ENCODE measurements at regions not wholly inside any gene's neighbourhood (a gene's known extent, or its start where the extent isn't known, plus 50 kb on each side); places are given as distances from the start of the nearest gene placed in this dataset.

DNA sequence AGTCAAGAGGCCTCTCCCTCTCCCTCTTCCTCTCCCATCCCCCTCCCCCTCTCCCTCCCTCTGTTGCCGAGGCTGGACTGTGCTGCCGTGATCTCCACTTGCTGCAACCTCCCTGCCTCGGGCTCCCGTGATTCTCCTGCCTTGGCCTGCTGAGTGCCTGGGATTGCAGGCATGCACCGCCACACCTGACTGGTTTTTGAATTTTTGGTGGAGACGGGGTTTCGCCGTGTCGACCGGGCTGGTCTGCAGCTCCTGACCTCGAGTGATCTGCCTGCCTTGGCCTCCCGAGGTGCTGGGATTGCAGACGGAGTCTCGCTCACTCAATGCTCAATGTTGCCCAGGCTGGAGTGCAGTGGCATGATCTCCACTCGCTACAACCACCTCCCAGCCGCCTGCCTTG lies 165.1 kb downstream of the CENPC start:
- Histone ChIP-seq H3K36me3 (replicated peaks in 1 of 2; ENCODE audit: control insufficient read depth in 1 of 2, insufficient read depth in 2 of 2, low read length in 1 of 2) (no peaks in the 10 kb centered on the region), H3K4me3 (ENCODE audit: low read depth in 2 of 2, low read length in 1 of 2) (no peak overlapping the region), H3K4me1 (ENCODE audit: control insufficient read depth in 1 of 2, insufficient read depth in 2 of 2, low read depth in 1 of 2, low read length in 1 of 2) (no peaks in the 10 kb centered on the region), H4K20me1 (ENCODE audit: insufficient read depth) (no peaks in the 10 kb centered on the region), H2AFZ (ENCODE audit: low read depth) (no peak overlapping the region), H3K9me2 (no peaks in the 10 kb centered on the region), H3K9ac (no peak overlapping the region), H3K27ac (ENCODE audit: low read depth in 2 of 2, low read length in 1 of 2) (no peak overlapping the region), H3K79me2 (ENCODE audit: insufficient read depth) (no peaks in the 10 kb centered on the region), H3K9me3 (no peaks in the 10 kb centered on the region), H3K4me2 (no peak overlapping the region), H3K27me3 (ENCODE audit: insufficient read depth) (peaks cover 7% of the 10 kb centered on the region; the same call in 1 of the 2 replicates), H3F3A (replicated peaks; ENCODE audit: insufficient read depth) (no peaks in the 10 kb centered on the region)
- WGBS (ENCODE audit: low lambda C conversion rate), result 26% methylated on average over 10 of the region's 16 CpGs
- no peak for DNase-seq
- CTCF ChIA-PET, result no interaction called here
- TF ChIP-seq TEAD4 (IDR thresholded peaks at IDR 0.05; ENCODE audit: borderline replicate concordance, insufficient read depth) (no peak), EP300 (IDR thresholded peaks at IDR 0.05; ENCODE audit: borderline replicate concordance in 1 of 2, low read depth in 1 of 2, low read length in 1 of 2) (no peak), YY1 (IDR thresholded peaks at IDR 0.05; ENCODE audit: low read depth) (no peak), ELF1 (IDR thresholded peaks at IDR 0.05) (no peak), FOSL2 (IDR thresholded peaks at IDR 0.05; ENCODE audit: borderline replicate concordance, low read depth) (no peak), SMC3 (IDR thresholded peaks at IDR 0.05; ENCODE audit: low read depth, low read length) (no peak), MXI1 (IDR thresholded peaks at IDR 0.05; ENCODE audit: low read depth, low read length) (no peak), RFX5 (IDR thresholded peaks at IDR 0.05; ENCODE audit: low read length) (no peak), JUND (IDR thresholded peaks at IDR 0.05) (no peak), TCF12 (IDR thresholded peaks at IDR 0.05) (no peak), NFIC (IDR thresholded peaks at IDR 0.05; ENCODE audit: borderline replicate concordance) (no peak)
- TF ChIP-seq, protein P1, sequence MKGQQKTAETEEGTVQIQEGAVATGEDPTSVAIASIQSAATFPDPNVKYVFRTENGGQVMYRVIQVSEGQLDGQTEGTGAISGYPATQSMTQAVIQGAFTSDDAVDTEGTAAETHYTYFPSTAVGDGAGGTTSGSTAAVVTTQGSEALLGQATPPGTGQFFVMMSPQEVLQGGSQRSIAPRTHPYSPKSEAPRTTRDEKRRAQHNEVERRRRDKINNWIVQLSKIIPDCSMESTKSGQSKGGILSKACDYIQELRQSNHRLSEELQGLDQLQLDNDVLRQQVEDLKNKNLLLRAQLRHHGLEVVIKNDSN (IDR thresholded peaks at IDR 0.05; ENCODE audit: borderline replicate concordance, low read depth), result no peak
- TF ChIP-seq, protein P2, sequence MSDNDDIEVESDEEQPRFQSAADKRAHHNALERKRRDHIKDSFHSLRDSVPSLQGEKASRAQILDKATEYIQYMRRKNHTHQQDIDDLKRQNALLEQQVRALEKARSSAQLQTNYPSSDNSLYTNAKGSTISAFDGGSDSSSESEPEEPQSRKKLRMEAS (IDR thresholded peaks at IDR 0.05; ENCODE audit: low read depth), result no peak
- POLR2A ChIA-PET, result no interaction called here

- ChIA-PET CTCF (no interaction called here), POLR2A (no interaction called here)
- no peak overlapping the region for H2AFZ ChIP-seq (ENCODE audit: low read depth)
- no peak overlapping the region for H3K4me2 ChIP-seq
- H3K27ac ChIP-seq (ENCODE audit: low read depth in 2 of 2, low read length in 1 of 2), result no peak overlapping the region
- H3K4me3 ChIP-seq (ENCODE audit: low read depth in 2 of 2, low read length in 1 of 2), result no peak overlapping the region
- no peak overlapping the region for H3K9ac ChIP-seq
- H3K4me1 ChIP-seq (ENCODE audit: control insufficient read depth in 1 of 2, insufficient read depth in 2 of 2, low read depth in 1 of 2, low read length in 1 of 2), result no peaks in the 10 kb centered on the region
- no peaks in the 10 kb centered on the region for H3K79me2 ChIP-seq (ENCODE audit: insufficient read depth)
- H3K9me3 ChIP-seq, result no peaks in the 10 kb centered on the region
- no peaks in the 10 kb centered on the region for H4K20me1 ChIP-seq (ENCODE audit: insufficient read depth)
- no peaks in the 10 kb centered on the region for H3K9me2 ChIP-seq
- TF ChIP-seq RAD21 (IDR thresholded peaks at IDR 0.05; ENCODE audit: low read length), result no peak
- no peak for TF ChIP-seq GATA2 (CRISPR knock-in tag; IDR thresholded peaks at IDR 0.05)
- 10% methylated on average over 3 of the region's 3 CpGs for WGBS (ENCODE audit: low lambda C conversion rate)
- H3K36me3 ChIP-seq (replicated peaks in 1 of 2; ENCODE audit: control insufficient read depth in 1 of 2, insufficient read depth in 2 of 2, low read length in 1 of 2), result no peaks in the 10 kb centered on the region
- no peaks in the 10 kb centered on the region for H3F3A ChIP-seq (replicated peaks; ENCODE audit: insufficient read depth)
- no peak for DNase-seq
- peaks cover 7% of the 10 kb centered on the region; the same call in 1 of the 2 replicates for H3K27me3 ChIP-seq (ENCODE audit: insufficient read depth)
Measured at GRCh38 chr4:67375291-67375690, 170.0 kb downstream of the CENPC start.

- Histone ChIP-seq H3K27ac (ENCODE audit: low read depth in 2 of 2, low read length in 1 of 2) (no peak overlapping the region), H3K36me3 (replicated peaks in 1 of 2; ENCODE audit: control insufficient read depth in 1 of 2, insufficient read depth in 2 of 2, low read length in 1 of 2) (no peaks in the 10 kb centered on the region), H2AFZ (ENCODE audit: low read depth) (no peak overlapping the region), H3K27me3 (ENCODE audit: insufficient read depth) (peaks cover 7% of the 10 kb centered on the region; the same call in 1 of the 2 replicates), H3K9me2 (no peaks in the 10 kb centered on the region), H3K79me2 (ENCODE audit: insufficient read depth) (no peaks in the 10 kb centered on the region), H3K4me2 (no peak overlapping the region), H3K4me3 (ENCODE audit: low read depth in 2 of 2, low read length in 1 of 2) (no peak overlapping the region), H3K9ac (no peak overlapping the region), H4K20me1 (ENCODE audit: insufficient read depth) (no peaks in the 10 kb centered on the region), H3K4me1 (ENCODE audit: control insufficient read depth in 1 of 2, insufficient read depth in 2 of 2, low read depth in 1 of 2, low read length in 1 of 2) (no peaks in the 10 kb centered on the region), H3F3A (replicated peaks; ENCODE audit: insufficient read depth) (no peaks in the 10 kb centered on the region), H3K9me3 (no peaks in the 10 kb centered on the region)
- 4% methylated on average over 2 of the region's 2 CpGs for WGBS (ENCODE audit: low lambda C conversion rate)
- CTCF ChIA-PET, result no interaction called here
- no peak for DNase-seq
- TF ChIP-seq FOSL2 (IDR thresholded peaks at IDR 0.05; ENCODE audit: borderline replicate concordance, low read depth) (no peak), RXRA (IDR thresholded peaks at IDR 0.05; ENCODE audit: borderline replicate concordance, low read depth) (no peak), POLR2AphosphoS5 (IDR thresholded peaks at IDR 0.05; ENCODE audit: low read depth, low read length) (no peak), RFX5 (IDR thresholded peaks at IDR 0.05; ENCODE audit: low read length) (no peak), RCOR1 (IDR thresholded peaks at IDR 0.05; ENCODE audit: low read length) (no peak), YY1 (IDR thresholded peaks at IDR 0.05; ENCODE audit: low read depth) (no peak), GABPA (IDR thresholded peaks at IDR 0.05; ENCODE audit: low read depth) (no peak)
- TF ChIP-seq, protein P3, sequence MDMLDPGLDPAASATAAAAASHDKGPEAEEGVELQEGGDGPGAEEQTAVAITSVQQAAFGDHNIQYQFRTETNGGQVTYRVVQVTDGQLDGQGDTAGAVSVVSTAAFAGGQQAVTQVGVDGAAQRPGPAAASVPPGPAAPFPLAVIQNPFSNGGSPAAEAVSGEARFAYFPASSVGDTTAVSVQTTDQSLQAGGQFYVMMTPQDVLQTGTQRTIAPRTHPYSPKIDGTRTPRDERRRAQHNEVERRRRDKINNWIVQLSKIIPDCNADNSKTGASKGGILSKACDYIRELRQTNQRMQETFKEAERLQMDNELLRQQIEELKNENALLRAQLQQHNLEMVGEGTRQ (IDR thresholded peaks at IDR 0.05; ENCODE audit: borderline replicate concordance, low read depth, low read length), result no peak
- TF ChIP-seq, protein P1 (IDR thresholded peaks at IDR 0.05; ENCODE audit: borderline replicate concordance, low read depth), result no peak
- POLR2A ChIA-PET, result no interaction called here
Measured at GRCh38 chr4:67371615-67372014, 173.7 kb downstream of the CENPC start.

All from SK-N-SH (cell line).